ENCODE measurements at regions not wholly inside any gene's neighbourhood (a gene's known extent, or its start where the extent isn't known, plus 50 kb on each side); places are given as distances from the start of the nearest gene placed in this dataset.

GRCh38 chr21:16879479-16879878, 633.4 kb upstream of the CXADR start:
- TF ChIP-seq POLR2A (IDR thresholded peaks at IDR 0.05; ENCODE audit: low read depth, low read length) (no peak), POLR2AphosphoS5 (IDR thresholded peaks at IDR 0.05; ENCODE audit: low read depth, low read length) (no peak), SPI1 (IDR thresholded peaks at IDR 0.05; ENCODE audit: low read depth, low read length) (no peak), TAF1 (IDR thresholded peaks at IDR 0.05; ENCODE audit: low read depth, low read length) (no peak)
